Fibroblast of the aortic adventitia (primary cell): ENCODE measurements at regions not wholly inside any gene's neighbourhood (a gene's known extent, or its start where the extent isn't known, plus 50 kb on each side); places are given as distances from the start of the nearest gene placed in this dataset.
"Not testable (repeated sequence)": the region's sequence is repeated elsewhere in the genome, so short reads cannot be mapped to it uniquely, and the experiment has no call there.

Source experiments
- DNase-seq: peaks from one replicate; pipeline ENCODE4 v3.0.0-alpha.2; 2010; ENCODE audit warnings: low read depth
- H3K4me3 ChIP-seq: 2 replicates; pipeline ENCODE4 v1.5.1; 2011; ENCODE audit warnings: low read depth, mild to moderate bottlenecking, control low read depth, low read length, moderate library complexity
- TF ChIP-seq, protein P1 (sequence below): IDR thresholded peaks from 2 replicates; pipeline ENCODE4 v1.5.1; 2011; ENCODE audit warnings: mild to moderate bottlenecking, low read length, control low read depth, inconsistent platforms; ENCODE audit not compliant: insufficient read depth

DNA sequence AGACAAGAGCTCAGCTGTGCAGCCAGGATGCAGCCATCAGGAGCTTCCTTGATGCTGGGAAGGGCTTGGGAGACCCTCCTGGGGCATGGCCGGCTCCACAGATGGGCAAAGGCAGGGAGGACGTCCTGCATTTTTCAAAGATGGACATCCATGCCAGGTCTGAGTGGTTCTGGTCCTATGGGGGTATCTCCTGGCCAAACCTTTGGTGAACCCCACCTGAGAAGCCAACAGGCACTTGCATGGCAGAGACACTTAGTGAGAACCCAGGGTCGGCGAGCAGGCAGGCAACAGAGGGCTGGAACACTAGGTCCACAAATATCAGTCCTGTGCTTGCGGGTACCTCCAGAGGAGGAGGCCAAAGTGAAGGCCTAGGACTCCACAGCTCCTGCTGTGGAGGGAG is 70.0 kb downstream of the KCTD15 start:
- TF ChIP-seq, protein P1, sequence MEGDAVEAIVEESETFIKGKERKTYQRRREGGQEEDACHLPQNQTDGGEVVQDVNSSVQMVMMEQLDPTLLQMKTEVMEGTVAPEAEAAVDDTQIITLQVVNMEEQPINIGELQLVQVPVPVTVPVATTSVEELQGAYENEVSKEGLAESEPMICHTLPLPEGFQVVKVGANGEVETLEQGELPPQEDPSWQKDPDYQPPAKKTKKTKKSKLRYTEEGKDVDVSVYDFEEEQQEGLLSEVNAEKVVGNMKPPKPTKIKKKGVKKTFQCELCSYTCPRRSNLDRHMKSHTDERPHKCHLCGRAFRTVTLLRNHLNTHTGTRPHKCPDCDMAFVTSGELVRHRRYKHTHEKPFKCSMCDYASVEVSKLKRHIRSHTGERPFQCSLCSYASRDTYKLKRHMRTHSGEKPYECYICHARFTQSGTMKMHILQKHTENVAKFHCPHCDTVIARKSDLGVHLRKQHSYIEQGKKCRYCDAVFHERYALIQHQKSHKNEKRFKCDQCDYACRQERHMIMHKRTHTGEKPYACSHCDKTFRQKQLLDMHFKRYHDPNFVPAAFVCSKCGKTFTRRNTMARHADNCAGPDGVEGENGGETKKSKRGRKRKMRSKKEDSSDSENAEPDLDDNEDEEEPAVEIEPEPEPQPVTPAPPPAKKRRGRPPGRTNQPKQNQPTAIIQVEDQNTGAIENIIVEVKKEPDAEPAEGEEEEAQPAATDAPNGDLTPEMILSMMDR = no peak
- no peak for DNase-seq
- no peak overlapping the region for H3K4me3 ChIP-seq

DNA sequence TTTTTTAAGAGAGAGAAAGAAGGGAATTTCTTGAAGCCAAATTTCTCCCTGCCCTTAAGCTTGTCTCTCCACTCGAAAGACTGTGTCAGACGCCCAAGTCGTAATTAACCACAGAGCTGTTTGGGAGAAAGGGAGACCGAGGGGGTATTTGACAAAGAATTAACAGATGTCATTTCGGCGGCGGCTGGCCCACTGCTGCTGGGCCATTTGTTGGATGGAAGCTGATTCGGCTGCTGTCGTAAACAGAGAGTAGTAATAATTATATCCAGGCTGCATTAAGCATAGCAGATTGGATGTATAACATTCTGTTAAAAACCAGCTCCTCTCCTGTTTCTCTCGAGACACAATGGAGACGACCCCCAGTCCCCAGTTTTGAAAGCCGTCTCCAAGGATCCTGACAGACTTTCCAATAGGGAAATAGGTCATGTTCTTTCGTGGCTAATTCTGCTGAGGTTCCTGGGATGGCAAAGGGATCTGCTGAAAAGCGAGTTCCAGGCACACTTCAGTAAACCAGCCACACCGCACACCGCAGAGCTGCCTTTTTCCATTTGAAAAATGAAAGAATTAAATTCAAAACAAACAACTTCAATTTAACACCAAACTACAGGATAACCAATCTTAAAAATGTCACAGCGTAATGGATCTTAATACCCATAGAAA is 71.5 kb downstream of the KCTD15 start:
- no peak overlapping the region for H3K4me3 ChIP-seq
- TF ChIP-seq, protein P1 = no peak
- peak; percentile 12 for DNase-seq

DNA sequence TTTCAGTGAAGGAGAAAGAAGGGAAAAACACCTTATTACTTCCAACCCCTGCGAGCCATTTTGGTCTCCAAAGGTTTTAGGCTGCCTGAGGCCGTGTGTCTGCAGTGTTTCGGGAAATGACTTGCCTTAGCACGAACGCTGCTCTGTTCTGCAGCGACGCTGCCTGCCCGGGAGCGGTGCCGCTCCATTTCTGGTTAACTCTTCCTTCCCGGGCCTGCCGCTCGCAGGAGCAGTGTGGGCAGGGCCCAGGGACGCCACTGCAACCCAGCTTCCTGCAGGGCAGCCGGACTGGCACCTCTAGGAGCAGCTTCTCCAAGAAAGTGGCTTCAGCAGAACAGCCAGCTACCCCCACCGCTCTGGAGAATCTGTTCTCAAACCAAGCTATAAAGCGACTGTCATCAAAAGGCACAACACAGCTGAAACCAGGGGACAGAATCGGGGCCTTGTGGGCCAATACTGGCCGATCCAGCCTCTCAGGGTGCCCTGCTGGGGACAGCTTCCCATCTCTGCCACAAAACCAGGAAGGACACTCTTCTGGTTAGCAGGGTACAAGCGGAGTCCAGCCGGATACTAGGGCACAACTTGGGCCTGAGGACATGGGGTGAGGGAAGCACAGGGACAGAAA is 72.2 kb downstream of the KCTD15 start:
- peak overlapping the region; percentile 6 for H3K4me3 ChIP-seq
- TF ChIP-seq, protein P1 = peak; percentile 11
- peak; percentile 33 for DNase-seq

DNA sequence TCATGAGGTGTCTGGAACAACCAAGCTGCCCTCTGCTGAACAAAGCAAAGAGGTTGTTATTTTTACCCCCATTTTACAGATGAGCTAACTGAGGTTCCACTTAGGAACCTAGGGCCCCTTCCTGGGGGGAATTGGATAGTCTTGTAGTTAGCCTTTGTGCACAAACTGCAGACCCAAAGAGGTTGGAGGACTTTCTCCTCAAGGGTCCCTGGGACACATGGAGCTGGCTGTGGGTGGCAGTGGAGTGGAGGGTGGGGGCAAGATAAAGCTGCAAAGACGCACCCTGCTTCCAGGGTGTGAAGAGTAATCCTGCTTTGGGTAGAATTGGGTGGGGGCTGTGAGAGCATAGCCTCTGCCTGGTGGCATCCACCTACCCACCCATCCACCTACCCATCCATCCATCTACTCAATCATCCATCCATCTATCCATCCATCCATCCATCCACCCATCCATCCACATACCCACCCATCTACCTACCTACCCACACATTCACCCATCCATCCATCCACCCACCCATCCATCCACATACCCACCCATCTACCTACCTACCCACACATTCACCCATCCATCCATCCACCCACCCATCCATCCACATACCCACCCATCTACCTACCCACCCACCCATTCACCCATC is 73.7 kb downstream of the KCTD15 start:
- not testable (repeated sequence) for DNase-seq, H3K4me3 ChIP-seq

DNA sequence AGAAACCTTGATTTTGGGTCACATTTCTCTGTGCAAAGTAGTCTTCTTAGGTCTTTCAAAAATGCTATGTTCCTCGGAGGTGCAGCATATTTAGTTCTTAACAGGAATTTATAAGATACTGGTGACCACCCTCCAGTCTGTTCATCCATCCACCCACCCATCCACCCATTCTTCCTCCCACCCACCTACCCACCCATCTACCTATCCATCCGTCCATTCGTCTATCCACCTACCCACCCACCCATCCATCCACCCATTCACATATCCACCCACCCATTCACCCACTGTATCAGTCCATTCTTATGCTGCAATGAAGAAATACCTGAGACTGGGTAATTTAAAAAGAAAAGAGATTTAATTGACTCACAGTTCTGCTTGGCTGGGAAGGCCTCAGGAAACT is 74.9 kb downstream of the KCTD15 start:
- TF ChIP-seq, protein P1 = no peak
- no peak for DNase-seq
- H3K4me3 ChIP-seq = no peak overlapping the region

DNA sequence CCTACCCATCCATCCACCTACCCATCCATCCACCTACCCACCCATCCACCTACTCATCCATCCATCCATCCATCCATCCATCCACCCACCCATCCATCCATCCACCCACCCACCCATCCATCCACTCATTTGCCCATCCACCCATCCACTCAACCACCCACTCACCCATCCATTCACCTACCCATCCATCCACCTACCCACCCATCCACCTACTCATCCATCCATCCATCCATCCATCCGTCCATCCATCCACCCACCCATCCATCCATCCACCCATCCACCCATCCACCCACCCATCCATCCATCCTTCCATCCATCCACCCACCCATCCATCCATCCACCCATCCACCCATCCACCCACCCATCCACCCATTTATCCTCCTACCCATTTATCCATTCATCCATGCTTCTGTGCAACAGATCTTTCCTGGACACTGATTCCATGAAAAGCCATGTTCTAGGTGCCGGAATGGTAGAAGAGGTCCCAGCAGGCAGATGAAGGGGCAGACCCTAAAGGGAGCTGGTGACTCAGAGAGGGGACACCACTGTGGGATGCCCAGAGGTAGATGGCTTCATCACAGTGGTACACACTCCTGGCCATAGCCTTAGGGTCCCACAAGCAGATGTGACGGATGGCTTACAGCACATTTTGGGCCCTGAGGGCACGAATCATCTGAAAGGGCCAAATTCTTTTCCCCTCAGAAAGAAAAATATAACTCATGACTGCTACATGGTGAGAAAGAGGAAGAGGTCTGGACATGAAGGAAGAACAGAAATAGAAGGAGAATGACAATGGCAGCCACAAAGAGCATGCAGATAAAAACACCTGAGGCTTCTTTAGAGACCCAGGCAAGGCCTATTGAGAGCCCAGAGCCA is 76.0 kb downstream of the KCTD15 start:
- no peak for DNase-seq
- H3K4me3 ChIP-seq = no peak overlapping the region
- TF ChIP-seq, protein P1 = no peak

DNA sequence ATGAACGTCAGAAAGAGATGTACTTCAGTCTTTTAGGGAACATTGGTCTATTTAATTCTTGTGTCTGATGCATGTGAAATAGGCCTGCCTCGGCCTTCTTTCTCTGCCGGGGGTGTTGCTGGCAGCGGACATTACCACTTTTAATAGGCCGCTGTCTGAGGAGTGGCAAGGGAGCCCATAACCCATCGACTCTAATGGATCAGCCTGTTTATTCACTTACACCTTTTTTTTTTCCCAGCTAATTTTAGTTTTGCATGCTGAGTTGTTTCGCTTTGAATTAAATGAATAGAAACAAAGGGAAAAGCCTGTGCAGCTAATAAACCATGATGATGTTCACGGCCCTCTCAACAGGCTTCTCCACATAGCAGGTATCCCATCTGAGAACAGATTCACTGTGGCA is 78.4 kb downstream of the KCTD15 start:
- TF ChIP-seq, protein P1 = no peak
- DNase-seq = no peak
- H3K4me3 ChIP-seq = no peak overlapping the region
